NCI-H2081 treated with DMSO at 0.1 percent for 48 hours (cell line): ENCODE measurements at regions not wholly inside any gene's neighbourhood (a gene's known extent, or its start where the extent isn't known, plus 50 kb on each side); places are given as distances from the start of the nearest gene placed in this dataset.
"Not testable (repeated sequence)": the region's sequence is repeated elsewhere in the genome, so short reads cannot be mapped to it uniquely, and the experiment has no call there.

ENCODE experiments used
- DNase-seq: peaks from one replicate; lab custom pipeline; 2025; lab: John Stamatoyannopoulos, UW

DNA sequence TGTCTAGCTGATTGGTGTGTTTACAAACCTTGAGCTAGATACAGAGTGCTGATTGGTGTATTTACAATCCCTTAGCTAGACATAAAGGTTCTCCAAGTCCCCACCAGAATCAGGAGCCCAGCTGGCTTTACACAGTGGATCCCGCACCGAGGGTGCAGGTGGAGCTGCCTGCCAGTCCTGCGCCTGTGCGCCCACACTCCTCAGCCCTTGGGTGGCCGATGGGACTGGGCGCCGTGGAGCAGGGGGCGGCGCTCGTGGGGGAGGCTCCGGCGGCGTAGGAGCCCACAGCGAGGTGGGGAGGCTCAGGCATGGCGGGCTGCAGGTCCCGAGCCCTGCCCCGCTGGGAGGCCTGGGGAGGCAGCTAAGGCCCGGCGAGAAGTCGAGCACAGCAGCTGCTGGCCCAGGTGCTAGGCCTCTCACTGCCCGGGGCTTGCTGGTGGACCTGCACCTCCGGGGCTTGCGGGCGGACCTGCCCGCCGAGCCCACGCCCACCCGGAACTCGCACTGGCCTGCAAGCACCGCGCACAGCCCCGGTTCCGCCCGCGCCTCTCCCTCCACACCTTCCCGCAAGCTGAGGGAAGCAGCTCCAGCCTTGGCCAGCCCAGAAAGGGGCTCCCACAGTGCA, 51.0 kb upstream of the CDYL start:
- not testable (repeated sequence) for DNase-seq

DNA sequence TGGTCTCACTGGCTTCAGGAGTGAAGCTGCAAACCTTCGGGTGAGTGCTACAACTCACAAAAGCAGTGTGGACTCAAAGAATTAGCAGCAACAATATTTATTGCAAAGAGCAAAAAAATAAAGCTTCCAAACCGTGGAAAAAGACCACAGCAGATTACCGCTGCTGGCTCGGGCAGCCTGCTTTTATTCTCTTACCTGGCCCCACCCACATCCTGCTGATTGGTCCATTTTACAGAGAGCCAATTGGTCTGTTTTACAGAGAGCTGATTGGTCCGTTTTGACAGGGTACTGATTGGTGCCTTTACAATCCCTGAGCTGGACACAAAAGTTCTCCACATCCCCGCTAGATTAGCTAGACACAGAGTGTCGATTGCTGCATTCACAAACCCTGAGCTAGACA, 51.5 kb upstream of the CDYL start:
- DNase-seq, result not testable (repeated sequence)

DNA sequence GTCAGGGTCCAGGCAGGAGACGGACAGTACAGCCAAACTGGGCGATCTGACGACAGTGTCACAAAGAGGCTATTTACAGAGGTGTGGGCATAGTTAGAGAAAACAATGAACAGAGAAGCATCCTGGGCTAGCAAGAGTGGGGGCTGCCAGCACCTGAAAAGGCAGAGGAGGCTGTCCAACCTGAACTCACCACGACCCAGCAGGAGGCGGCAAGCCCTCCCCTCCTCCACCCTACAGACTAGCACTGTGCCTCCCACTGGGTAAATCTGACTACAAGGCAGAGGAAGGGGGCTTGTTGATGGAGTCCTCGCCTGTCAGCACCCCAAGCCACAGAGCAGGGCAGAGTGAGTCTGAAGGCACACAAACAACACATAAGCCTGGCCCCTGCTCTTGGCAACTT, 52.8 kb upstream of the CDYL start:
- DNase-seq, result no peak

DNA sequence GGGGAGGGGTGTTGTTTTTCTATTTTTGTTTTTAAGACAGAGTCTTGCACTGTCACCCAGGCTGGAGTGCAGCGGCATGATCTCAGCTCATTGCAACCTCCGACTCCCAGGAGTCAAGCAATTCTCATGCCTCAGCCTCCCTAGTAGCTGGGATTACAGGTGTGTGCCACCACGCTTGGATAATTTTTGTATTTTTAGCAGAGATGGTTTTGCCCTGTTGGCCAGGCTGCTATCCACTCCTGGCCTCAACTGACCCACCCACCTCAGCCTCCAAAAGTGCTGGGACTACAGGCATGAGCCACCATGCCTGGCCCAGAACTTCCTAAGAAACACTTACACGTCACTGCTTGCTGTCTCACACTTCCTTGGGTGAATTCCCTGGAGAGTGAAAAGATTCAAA, 54.8 kb upstream of the CDYL start:
- DNase-seq, result not testable (repeated sequence)

DNA sequence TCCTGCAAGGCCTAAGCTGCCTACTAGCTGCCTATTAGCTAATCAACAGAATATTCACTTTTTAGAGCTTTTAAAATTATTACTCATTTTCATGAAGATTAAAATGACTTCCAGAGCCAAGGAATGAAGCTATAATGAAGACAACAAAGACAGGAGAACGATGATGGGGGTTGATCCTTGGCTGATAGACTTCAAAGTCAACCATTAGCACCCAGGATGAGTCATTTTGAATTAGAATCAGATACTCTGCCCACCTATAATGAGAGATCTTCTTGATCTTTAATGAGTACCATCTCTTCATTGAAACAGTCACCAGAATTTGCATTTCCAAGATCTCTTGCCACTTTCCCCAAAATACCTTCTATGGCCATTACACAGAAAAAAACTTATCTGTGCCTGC, 56.7 kb upstream of the CDYL start:
- no peak for DNase-seq

DNA sequence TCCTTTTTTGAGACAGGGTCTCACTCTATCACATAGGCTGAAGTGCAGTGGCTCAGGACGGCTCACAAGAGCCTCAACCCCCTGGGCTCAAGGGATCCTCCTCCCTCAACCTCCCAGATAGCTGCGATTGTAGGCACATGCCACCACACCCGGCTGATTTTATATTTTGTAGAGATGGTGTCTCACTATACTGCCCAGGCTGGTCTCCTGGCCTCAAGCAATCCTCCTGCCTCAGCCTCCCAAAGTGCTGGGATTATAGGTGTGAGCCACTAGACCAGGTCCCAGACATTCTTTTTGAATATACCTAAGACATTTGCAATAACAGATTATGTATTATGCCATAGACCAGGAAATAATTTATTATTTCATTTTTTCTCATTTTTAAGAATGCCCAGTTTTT, 58.3 kb upstream of the CDYL start:
- no peak for DNase-seq

DNA sequence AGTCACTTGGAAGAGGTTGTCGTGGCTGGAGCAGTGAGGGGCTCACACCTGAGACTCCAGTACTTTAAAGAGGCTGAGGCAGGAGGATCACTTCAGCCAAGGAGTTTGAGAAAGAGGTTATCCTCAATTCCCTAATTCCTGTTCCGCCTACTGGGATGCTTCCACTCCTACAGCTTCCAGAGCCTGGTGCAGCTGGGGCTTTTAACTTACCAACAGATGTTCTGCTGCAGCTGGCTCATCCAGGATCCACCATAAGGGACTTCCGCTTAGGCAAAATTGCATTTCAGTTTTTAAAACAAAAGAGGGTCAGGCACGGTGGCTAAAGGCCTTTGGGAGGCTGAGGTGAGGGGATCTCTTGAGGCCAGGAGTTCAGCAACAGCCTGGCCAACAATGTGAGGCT, 59.1 kb upstream of the CDYL start:
- no peak for DNase-seq

DNA sequence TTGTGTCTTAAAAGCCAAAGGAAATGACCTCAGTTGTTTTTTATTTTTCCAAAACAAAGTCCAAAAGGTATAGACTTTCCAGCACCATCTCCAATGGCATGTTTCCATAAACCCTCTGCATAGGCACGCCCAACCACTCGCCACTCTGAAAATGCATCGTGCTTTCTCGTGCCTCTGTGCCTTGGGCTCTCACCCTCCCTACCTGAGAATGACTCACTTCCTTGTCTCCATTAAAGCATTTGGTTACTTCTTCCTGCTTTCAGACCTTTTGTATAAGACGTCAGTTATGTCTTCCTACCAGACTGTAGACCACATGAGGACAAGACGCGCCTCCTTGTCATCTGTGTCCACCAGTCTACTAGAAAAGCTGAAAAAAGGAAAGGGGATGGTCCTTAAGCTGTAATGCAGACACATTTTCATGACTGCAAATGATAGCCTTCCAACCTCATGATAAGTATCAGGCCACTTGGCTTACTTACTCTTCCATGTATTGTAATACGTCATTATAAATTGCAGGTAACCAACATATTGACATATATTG, 61.2 kb upstream of the CDYL start:
- no peak for DNase-seq

DNA sequence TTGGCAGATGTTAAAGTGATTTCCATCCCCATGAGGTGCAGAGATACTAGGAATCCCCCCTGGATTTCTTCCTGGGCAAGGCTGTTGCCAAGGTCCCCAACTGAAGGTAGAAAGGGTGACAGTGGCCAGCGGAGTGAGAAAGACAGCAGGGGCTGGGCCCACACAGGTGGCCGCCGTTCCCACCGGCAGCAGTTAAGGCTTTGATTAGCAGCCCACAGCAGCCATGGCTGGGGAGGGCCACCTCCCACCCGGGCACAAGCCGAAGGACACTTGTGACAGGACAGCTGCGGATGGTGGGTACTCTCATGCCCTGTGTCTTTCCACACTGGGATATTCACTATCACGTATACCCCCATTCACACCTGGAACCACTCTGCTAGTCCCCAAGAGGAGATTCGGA, 63.9 kb upstream of the CDYL start:
- no peak for DNase-seq

DNA sequence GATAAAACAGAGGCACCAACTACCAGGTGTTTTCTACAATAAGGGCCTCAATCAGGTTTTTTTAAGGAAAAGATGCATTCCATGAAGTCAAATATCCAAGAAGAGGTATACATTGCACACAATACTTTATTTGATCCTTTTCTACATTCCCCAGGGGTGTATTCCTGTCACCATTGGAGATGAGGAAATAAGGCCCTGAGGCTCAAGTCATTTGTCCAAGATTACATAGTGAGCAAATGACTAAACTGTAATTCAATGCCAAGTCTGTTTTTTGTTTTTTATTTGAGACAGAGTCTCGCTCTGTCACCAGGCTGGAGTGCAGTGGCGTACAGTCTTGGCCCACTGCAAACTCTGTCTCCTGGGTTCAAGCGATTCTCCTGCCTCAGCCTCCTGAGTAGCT, 69.2 kb upstream of the CDYL start:
- no peak for DNase-seq

DNA sequence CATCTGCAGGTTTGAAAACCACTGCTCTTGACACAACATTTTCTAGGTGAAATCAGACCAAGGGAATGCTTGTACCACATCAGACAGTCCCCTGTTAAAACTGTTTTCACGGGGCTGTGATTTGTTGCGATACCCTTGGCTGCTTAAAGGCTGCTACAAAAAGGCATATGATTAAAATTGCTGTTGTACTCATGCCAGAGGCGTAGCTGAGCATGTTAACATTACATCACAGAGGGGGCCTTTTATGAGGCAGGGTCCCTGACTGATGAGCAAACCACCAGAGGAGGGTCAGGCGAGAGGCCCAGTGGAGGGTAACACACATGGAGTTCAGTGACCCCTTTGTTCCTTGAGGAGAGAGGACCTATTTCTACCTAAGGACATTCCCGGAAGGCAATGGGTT, 70.4 kb upstream of the CDYL start:
- DNase-seq, result no peak

DNA sequence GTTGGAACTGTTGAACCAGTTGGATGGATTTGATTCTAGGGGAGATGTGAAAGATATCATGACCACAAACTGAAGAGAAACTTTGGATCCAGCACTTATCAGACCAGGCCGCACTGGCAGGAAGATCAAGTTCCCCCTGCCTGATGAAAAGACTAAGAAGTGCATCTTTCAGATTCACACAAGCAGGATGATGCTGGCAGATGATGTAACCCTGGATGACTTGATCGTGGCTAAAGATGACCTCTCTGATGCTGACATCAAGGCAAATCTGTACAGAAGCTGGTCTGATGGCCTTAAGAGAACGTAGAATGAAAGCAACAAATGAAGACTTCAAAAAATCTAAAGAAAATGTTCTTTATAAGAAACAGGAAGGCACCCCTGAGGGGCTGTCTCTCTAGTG, 72.8 kb upstream of the CDYL start:
- DNase-seq, result no peak

DNA sequence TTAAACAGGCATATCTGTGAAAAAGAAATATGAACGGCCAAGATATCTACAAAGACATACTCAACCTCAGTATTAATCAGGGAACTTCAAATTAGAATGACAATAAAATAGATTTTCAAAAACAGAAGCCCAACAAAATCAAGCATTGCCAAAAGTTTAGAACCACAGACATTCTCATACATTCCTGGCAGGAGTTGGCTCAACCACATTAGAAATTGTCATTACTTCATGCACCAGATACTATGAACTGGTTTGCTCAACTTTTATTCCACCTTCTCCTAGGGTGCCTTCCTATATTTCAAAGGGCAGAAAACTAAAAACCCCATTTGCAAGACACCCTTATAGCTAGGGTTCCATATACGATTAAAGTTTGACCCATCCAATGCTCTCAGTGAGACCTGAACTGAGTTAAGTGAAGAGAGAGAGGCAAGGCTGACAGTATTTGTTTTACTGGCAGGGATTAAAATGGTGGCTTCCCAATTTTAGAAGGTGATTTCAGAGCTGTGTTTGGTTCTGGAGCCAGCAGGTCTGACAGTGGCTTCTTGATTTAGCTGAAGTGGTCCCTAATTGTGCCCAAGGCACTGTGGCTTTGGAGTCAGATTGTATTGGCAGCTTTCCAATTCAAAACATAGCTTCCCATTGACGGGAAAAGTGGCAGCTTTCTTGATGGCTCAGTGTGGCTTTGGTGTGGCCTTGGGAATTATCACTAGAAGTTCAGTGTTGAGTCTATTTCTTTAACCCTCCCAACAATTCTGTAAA, 77.1 kb upstream of the CDYL start:
- DNase-seq, result no peak

DNA sequence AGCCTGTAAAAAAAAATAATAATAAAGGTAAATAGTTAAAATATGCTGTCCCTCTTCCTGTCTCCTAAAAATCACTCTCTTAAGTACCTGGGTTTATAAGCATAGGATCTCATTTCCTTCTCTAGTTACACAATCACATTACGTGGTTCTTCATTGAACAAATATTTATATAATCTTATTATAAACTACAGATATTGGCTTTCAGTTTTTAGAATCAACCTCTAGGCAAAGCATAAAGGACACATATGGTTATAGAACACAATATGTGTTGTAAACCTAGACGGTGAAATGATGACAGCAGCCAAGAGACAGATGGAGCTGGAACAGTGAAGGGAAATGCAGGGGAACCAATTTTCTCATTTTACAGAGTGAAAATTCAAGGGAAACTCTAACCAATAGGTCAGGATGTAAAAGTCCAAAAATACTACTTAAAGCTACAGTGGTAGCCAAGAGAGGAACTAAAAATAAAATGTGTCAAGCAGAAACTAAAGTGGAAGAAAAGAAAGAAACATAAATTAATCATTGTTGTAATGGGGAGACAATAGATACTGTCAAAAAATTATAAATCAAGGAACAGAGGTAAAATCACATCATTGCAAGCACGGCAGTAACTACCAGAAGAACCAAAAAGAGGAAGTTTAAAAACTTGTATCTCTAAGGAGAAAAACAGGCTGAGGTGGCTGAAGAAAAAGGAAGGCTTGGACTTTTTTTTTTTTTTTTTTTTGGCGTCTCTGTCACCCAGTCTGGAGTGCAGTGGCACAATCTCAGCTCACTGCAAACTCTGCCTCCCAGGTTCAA, 82.8 kb upstream of the CDYL start:
- peak; percentile 66 for DNase-seq

DNA sequence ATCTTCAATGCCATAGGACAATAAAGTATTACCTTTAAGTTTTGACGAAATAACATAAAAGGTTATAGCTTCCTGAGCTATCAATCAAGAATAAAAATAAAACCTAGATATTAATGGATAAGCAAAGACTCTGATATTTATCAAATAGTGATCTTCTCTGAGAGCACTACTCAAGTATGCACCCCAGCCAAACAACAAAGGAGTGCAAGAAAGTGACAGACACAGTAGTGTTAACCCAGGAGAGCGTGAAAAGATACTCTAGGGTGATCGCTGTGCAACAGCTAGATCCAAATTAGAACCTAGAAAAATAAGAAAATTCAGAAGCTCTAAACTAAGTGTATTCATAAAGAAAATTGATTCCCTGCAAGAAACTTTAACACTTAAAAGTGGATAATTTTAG, 83.5 kb upstream of the CDYL start:
- no peak for DNase-seq

DNA sequence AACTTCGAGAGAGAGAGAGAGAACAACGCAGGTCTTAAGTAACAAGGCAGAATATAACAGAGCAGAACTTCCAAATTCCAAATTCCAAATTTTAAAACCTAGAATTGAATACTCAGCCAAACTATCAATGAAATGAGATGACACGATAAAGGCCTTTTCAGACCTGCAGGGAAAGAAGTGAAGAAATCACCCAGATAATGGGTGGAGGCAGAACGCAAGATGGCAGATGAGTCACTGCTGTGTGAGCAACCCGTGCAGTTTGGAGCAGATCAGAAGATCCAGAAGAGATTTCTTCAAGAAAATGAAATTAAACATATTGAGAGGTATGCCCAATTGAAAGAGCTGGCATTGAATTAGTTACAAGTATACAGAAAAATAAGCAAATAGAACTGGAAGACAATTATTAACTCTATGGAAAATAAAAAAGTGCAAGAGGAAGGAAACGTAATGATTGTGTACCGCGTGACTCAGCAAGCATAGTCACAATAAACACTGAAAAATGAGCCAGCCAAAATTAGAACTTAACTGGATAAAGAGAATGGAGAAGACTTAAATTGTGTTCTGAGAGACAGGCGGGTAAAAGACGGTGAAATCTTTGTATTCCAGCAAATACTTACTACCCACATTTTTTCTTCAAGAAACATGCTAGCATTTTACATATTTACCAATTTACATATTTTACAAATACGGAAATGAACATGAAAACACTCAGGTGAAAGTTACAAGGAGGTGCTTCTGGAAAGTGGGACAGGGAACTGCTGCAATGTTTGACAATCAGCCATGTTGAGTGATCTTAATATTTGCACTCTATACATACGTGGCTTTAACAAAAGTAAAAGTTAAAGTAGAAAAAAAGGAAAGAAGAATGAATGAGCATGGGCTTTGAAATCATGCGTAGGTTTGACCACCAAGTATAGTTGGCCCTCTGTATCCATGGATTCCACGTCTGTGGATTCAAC, 87.9 kb upstream of the CDYL start:
- DNase-seq, result no peak

DNA sequence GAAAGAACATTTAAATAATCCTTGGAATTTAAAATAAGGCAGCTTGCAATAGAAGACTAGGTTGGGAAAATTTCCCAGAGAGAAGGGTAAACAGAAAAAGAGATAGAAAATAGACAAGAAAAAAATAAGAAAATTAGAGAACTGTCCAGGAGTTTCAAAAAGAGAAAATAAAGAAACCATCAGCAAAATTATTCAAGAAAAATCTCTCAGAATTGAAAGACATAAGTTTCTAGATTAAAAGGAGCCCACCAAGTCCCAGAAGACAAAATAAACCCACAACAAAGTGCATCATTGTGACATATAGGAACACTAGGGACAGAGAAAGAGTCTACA, 88.6 kb upstream of the CDYL start:
- DNase-seq, result no peak

DNA sequence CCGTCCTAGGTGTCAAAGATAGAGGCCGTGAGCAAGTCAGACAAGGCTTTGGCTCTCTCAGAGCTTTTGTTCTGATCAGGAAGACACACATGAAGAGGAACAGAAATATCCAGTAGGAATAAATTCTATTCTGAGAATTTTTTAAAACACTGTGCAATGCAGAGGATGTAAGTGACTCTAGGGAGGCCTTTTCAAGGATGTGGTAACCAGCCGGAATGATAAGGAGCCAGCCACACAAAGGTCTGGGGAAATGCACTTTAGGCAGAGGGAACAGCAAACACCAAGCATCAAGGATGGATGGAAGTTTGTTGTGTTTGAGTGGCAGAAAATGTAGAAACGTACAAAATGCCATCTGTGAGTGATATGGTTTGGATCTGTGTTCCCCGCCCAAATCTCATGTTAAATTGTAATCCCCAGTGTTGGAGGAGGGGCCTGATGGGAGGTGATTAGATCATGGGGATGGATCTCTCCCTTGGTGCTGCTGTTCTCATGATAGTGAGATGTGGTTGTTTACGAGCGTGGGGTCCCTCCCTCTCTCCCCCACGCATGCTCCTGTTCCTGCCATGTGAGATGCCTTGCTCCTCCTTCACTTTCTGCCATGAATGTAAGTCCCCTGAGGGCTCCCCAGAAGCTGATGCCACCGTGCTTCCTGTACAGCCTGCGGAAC, 93.6 kb upstream of the CDYL start:
- no peak for DNase-seq

DNA sequence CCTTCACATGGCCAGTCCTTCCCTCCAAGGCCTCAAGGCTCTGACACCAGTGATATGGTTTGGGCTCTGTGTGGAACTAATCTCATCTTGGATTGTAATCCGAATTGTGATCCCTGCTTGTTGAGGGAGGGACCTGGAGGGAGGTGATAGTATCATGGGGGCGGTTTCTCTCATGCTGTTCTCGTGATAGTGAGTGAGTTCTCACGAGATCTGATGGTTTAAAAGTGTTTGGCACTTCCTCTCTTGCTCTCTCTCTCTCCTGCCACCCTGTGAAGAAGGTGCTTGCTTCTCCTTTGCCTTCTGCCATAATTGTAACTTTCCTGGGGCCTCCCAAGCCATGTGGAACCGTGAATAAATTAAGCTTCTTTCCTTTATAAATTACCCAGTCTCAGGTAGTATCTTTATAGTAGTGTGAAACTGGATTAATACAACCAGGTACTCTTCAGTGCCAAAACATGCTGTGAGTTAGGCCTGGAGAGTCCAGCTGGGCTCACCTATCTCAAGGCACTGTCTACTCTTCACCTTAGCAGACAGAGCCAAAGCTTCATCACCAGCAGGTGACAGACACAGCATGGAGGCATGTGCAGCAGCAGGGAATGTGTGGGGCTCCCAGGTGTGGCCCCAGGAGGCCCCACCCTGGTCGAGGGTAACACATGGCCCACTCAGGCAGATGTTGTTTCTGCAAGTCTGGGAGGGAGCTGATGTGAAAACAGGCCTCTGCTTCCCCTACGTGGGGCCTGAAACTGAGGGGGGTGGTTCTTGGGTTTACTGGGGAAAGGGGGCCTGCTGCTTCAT, 97.5 kb upstream of the CDYL start:
- DNase-seq, result no peak

DNA sequence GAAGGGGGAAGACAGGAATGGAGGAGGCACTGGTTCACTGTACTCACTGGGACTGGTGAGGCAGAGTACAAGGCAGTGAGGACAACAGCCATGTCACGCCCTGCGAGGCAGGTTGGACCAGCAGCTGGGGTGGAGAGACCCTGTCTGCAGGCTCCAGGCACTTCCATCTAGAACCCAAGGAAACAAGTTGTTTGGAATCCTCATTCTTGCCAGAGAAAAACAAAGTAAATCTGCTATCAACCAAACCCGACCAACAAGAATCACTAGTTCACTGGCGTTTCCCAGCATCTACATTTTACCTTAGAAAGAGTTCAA, 98.5 kb upstream of the CDYL start:
- DNase-seq, result no peak
